ENCODE measurements at regions not wholly inside any gene's neighbourhood (a gene's known extent, or its start where the extent isn't known, plus 50 kb on each side); places are given as distances from the start of the nearest gene placed in this dataset.

GRCh38 chr7:149627911-149628310, 130.3 kb upstream of the ZNF746 start:
- Histone ChIP-seq H4K20me1 (ENCODE audit: insufficient read depth) (peaks cover 8% of the 10 kb centered on the region), H2AFZ (no peak overlapping the region), H3K27ac (no peak overlapping the region), H3K27me3 (ENCODE audit: insufficient read depth, low read depth) (peaks cover 43% of the 10 kb centered on the region), H3K4me1 (replicated peaks; ENCODE audit: insufficient read depth) (peaks cover 19% of the 10 kb centered on the region), H3K79me2 (ENCODE audit: low read depth) (peaks cover 15% of the 10 kb centered on the region), H3K9me3 (ENCODE audit: insufficient read depth, low read depth) (no peaks in the 10 kb centered on the region), H3F3A (ENCODE audit: insufficient read depth, low read depth) (peaks cover 3% of the 10 kb centered on the region; the same call in 1 of the 2 replicates), H3K36me3 (ENCODE audit: low read depth) (no peaks in the 10 kb centered on the region), H3K9me2 (ENCODE audit: insufficient read depth) (no peaks in the 10 kb centered on the region), H3K4me2 (no peak overlapping the region), H3K4me3 (no peak overlapping the region)
- CTCF ChIA-PET = interaction anchor here (0.5 to 0.7 kb wide), 5 partner anchors 15 to 782 kb away, joined by 3 to 4 read pairs (median 4); no protein-coding TSS in a partner anchor
- DNase-seq = no peak
- POLR2A ChIA-PET (ENCODE audit: unreplicated experiment) = no interaction called here
- BruUV-seq (replicated peaks) = no TSS peak
- TF ChIP-seq EZH2 (IDR thresholded peaks at IDR 0.05; ENCODE audit: low read depth) (no peak), CTCF (conservative IDR thresholded peaks at IDR 0.05) (no peak)
- intact Hi-C loops (cut with micrococcal nuclease; ENCODE audit: unreplicated experiment) = loop anchor here (2.0 to 10.0 kb wide), 4 partner anchors 47 to 643 kb away; partner anchors contain the start of gene ATP6V0E2

- H3K79me2 ChIP-seq (ENCODE audit: low read depth) = peaks cover 24% of the 10 kb centered on the region
- no TSS peak for BruUV-seq (replicated peaks)
- no peaks in the 10 kb centered on the region for H3K9me3 ChIP-seq (ENCODE audit: insufficient read depth, low read depth)
- H3K27me3 ChIP-seq (ENCODE audit: insufficient read depth, low read depth) = peaks cover 34% of the 10 kb centered on the region
- H2AFZ ChIP-seq = no peak overlapping the region
- no peak overlapping the region for H3K4me3 ChIP-seq
- ChIA-PET POLR2A (ENCODE audit: unreplicated experiment) (interaction anchor here (0.6 kb wide), 1 partner anchor 28 kb away, joined by 6 read pairs; no protein-coding TSS in a partner anchor), CTCF (no interaction called here)
- peaks cover 17% of the 10 kb centered on the region for H4K20me1 ChIP-seq (ENCODE audit: insufficient read depth)
- intact Hi-C loops (cut with micrococcal nuclease; ENCODE audit: unreplicated experiment) = loop anchor here (2.0 to 10.0 kb wide), 4 partner anchors 48 to 642 kb away; partner anchors contain the start of gene ATP6V0E2
- H3K36me3 ChIP-seq (ENCODE audit: low read depth) = no peaks in the 10 kb centered on the region
- DNase-seq = no peak
- TF ChIP-seq CTCF (conservative IDR thresholded peaks at IDR 0.05) (no peak), EZH2 (IDR thresholded peaks at IDR 0.05; ENCODE audit: low read depth) (no peak)
- peaks cover 3% of the 10 kb centered on the region; the same call in 1 of the 2 replicates for H3F3A ChIP-seq (ENCODE audit: insufficient read depth, low read depth)
- H3K4me2 ChIP-seq = no peak overlapping the region
- peaks cover 21% of the 10 kb centered on the region for H3K4me1 ChIP-seq (replicated peaks; ENCODE audit: insufficient read depth)
- no peaks in the 10 kb centered on the region for H3K9me2 ChIP-seq (ENCODE audit: insufficient read depth)
- no peak overlapping the region for H3K27ac ChIP-seq
These were observed 129.4 kb upstream of the ZNF746 start for GRCh38 chr7:149626972-149627371.

GRCh38 chr7:149625947-149626392, 128.4 kb upstream of the ZNF746 start:
- TF ChIP-seq CTCF (conservative IDR thresholded peaks at IDR 0.05) (no peak), EZH2 (IDR thresholded peaks at IDR 0.05; ENCODE audit: low read depth) (no peak)
- ChIA-PET CTCF (interaction anchor here (0.6 to 1.1 kb wide), 3 partner anchors 45 to 643 kb away, joined by 3 to 8 read pairs (median 3); no protein-coding TSS in a partner anchor), POLR2A (ENCODE audit: unreplicated experiment) (interaction anchor here (0.7 kb wide), 1 partner anchor 1064 kb away, joined by 20 read pairs; no protein-coding TSS in a partner anchor)
- peaks cover 23% of the 10 kb centered on the region for H4K20me1 ChIP-seq (ENCODE audit: insufficient read depth)
- H3K27me3 ChIP-seq (ENCODE audit: insufficient read depth, low read depth) = peaks cover 24% of the 10 kb centered on the region
- intact Hi-C loops (cut with micrococcal nuclease; ENCODE audit: unreplicated experiment) = loop anchor here (2.0 to 10.0 kb wide), 5 partner anchors 49 to 641 kb away; partner anchors contain the start of gene ATP6V0E2
- peaks cover 21% of the 10 kb centered on the region for H3K4me1 ChIP-seq (replicated peaks; ENCODE audit: insufficient read depth)
- H3K27ac ChIP-seq = no peak overlapping the region
- peaks cover 28% of the 10 kb centered on the region for H3K79me2 ChIP-seq (ENCODE audit: low read depth)
- H3K4me3 ChIP-seq = peak overlapping the region; percentile 89; the same call in 1 of the 2 replicates
- H3F3A ChIP-seq (ENCODE audit: insufficient read depth, low read depth) = peaks cover 3% of the 10 kb centered on the region; the same call in 1 of the 2 replicates
- peak overlapping the region; percentile 99 for H2AFZ ChIP-seq
- no TSS peak for BruUV-seq (replicated peaks)
- H3K9me3 ChIP-seq (ENCODE audit: insufficient read depth, low read depth) = no peaks in the 10 kb centered on the region
- H3K9me2 ChIP-seq (ENCODE audit: insufficient read depth) = no peaks in the 10 kb centered on the region
- peak in 1 of 2 experiments; percentile 75 for DNase-seq
- H3K36me3 ChIP-seq (ENCODE audit: low read depth) = peaks cover 1% of the 10 kb centered on the region; the same call in 1 of the 2 replicates
- H3K4me2 ChIP-seq = peak overlapping the region; percentile 94
